H9 (cell line): ENCODE measurements at regions not wholly inside any gene's neighbourhood (a gene's known extent, or its start where the extent isn't known, plus 50 kb on each side); places are given as distances from the start of the nearest gene placed in this dataset.

Experiments
- DNase-seq: peaks from one replicate; pipeline ENCODE4 v3.0.0-alpha.2; 2017
- H2AFZ ChIP-seq: one replicate; pipeline ENCODE4 v1.6.1; 2013; ENCODE audit warnings: mild to moderate bottlenecking, low read length, control low read depth, moderate library complexity
- H2AK5ac ChIP-seq: 2 replicates; pipeline ENCODE4 v1.6.1; 2013; ENCODE audit warnings: low read length, control low read depth, mixed read lengths; ENCODE audit not compliant: insufficient read length
- H2BK120ac ChIP-seq: one replicate; pipeline ENCODE4 v1.6.1; 2013; ENCODE audit warnings: low read depth, mild to moderate bottlenecking, low read length, control low read depth, inconsistent platforms; ENCODE audit not compliant: poor library complexity, severe bottlenecking
- H2BK12ac ChIP-seq: 2 replicates; pipeline ENCODE4 v1.6.1; 2013; ENCODE audit warnings: low read length, control low read depth, mixed read lengths, low read depth; ENCODE audit not compliant: insufficient read length
- H2BK15ac ChIP-seq: 2 replicates; pipeline ENCODE4 v1.6.1; 2013; ENCODE audit warnings: low read depth, low read length, control low read depth
- H2BK20ac ChIP-seq: one replicate; pipeline ENCODE4 v1.6.1; 2013; ENCODE audit warnings: low read depth, mild to moderate bottlenecking, low read length, control low read depth, inconsistent platforms; ENCODE audit not compliant: poor library complexity, severe bottlenecking
- H2BK5ac ChIP-seq: 2 replicates; pipeline ENCODE4 v1.6.1; 2013; ENCODE audit warnings: low read length, control low read depth, mixed read lengths; ENCODE audit not compliant: insufficient read length
- H3K14ac ChIP-seq: 2 replicates; pipeline ENCODE4 v1.6.1; 2013; ENCODE audit warnings: low read length, control low read depth; ENCODE audit not compliant: insufficient read depth
- H3K18ac ChIP-seq: 2 replicates; pipeline ENCODE4 v1.6.1; 2013; ENCODE audit warnings: low read depth, mild to moderate bottlenecking, mixed read lengths, low read length, control low read depth; ENCODE audit not compliant: insufficient read length
- H3K23ac ChIP-seq: 2 replicates; pipeline ENCODE4 v1.6.1; 2013; ENCODE audit warnings: low read length, control low read depth, mixed read lengths, low read depth; ENCODE audit not compliant: insufficient read length
- H3K23me2 ChIP-seq: 2 replicates; pipeline ENCODE4 v1.6.1; 2013; ENCODE audit warnings: low read depth, mild to moderate bottlenecking, mixed read lengths, low read length, control low read depth; ENCODE audit not compliant: insufficient read length, poor library complexity, severe bottlenecking
- H3K27ac ChIP-seq: 2 replicates; pipeline ENCODE4 v1.5.1; 2013; ENCODE audit warnings: low read length, control low read depth, mixed read lengths, low read depth; ENCODE audit not compliant: insufficient read length
- H3K27me3 ChIP-seq: 2 replicates; pipeline ENCODE4 v1.6.1; 2013; ENCODE audit warnings: low read length, control low read depth, inconsistent platforms; ENCODE audit not compliant: insufficient read depth
- H3K4ac ChIP-seq: 2 replicates; pipeline ENCODE4 v1.6.1; 2013; ENCODE audit warnings: low read depth, mild to moderate bottlenecking, control low read depth, inconsistent platforms, low read length, moderate library complexity
- H3K4me1 ChIP-seq: 2 replicates; pipeline ENCODE4 v1.6.1; 2013; ENCODE audit warnings: low read length, control low read depth, inconsistent platforms; ENCODE audit not compliant: insufficient read depth
- H3K4me2 ChIP-seq: 2 replicates; pipeline ENCODE4 v1.6.1; 2013; ENCODE audit warnings: low read length, control low read depth, mixed read lengths; ENCODE audit not compliant: insufficient read length, insufficient read depth
- H3K56ac ChIP-seq: 2 replicates; pipeline ENCODE4 v1.6.1; 2013; ENCODE audit warnings: low read depth, mild to moderate bottlenecking, mixed read lengths, low read length, control low read depth; ENCODE audit not compliant: insufficient read length
- H3K79me1 ChIP-seq: 2 replicates; pipeline ENCODE4 v1.6.1; 2013; ENCODE audit warnings: low read depth, mild to moderate bottlenecking, moderate library complexity, low read length, control low read depth, inconsistent platforms; ENCODE audit not compliant: insufficient read depth, poor library complexity, severe bottlenecking
- H3K79me2 ChIP-seq: 2 replicates; pipeline ENCODE4 v1.6.1; 2013; ENCODE audit warnings: low read length, control low read depth, inconsistent platforms; ENCODE audit not compliant: insufficient read depth
- H3K9ac ChIP-seq: 2 replicates; pipeline ENCODE4 v1.6.1; 2013; ENCODE audit warnings: low read length, control low read depth, mixed read lengths; ENCODE audit not compliant: insufficient read length; ENCODE audit errors: extremely low read depth
- H3K9me3 ChIP-seq: one replicate; pipeline ENCODE4 v1.6.1; 2013; ENCODE audit warnings: low read depth, low read length, inconsistent platforms; ENCODE audit not compliant: control insufficient read depth
- H3T11ph ChIP-seq: one replicate; pipeline ENCODE4 v1.6.1; 2013; ENCODE audit warnings: mild to moderate bottlenecking, low read length, control low read depth, inconsistent platforms
- H4K20me1 ChIP-seq: one replicate; pipeline ENCODE4 v1.6.1; 2013; ENCODE audit not compliant: control insufficient read depth, insufficient read length, insufficient read depth
- H4K5ac ChIP-seq: 2 replicates; pipeline ENCODE4 v1.6.1; 2013; ENCODE audit warnings: low read depth, mild to moderate bottlenecking, mixed read lengths, low read length, control low read depth; ENCODE audit not compliant: insufficient read length
- H4K8ac ChIP-seq: replicated peaks from 2 replicates; pipeline ENCODE4 v1.6.1; 2013; ENCODE audit warnings: low read length, control low read depth, mixed read lengths, low read depth; ENCODE audit not compliant: insufficient read length
- H4K91ac ChIP-seq: 2 replicates; pipeline ENCODE4 v1.6.1; 2013; ENCODE audit warnings: low read depth, mild to moderate bottlenecking, moderate library complexity, mixed read lengths, low read length, control low read depth; ENCODE audit not compliant: insufficient read length
- H3K27ac Mint-ChIP-seq, 3 experiments: 2 replicates in 2 of 3; 3 replicates in 1 of 3; pipeline ENCODE4 v1.8.0; 2020 to 2021; ENCODE audit warnings: mixed read lengths in 3 of 3, mild to moderate bottlenecking in 1 of 3, moderate library complexity in 1 of 3
- H3K27me3 Mint-ChIP-seq: 2 replicates; pipeline ENCODE4 v1.8.0; 2021; ENCODE audit warnings: low read depth, mild to moderate bottlenecking, moderate library complexity, mixed read lengths
- H3K36me3 Mint-ChIP-seq, 3 experiments: 2 replicates in 2 of 3; 3 replicates in 1 of 3; pipeline ENCODE4 v1.8.0; 2020 to 2021; ENCODE audit warnings: low read depth in 3 of 3, mixed read lengths in 3 of 3; ENCODE audit not compliant: insufficient read depth in 1 of 3
- H3K4me1 Mint-ChIP-seq, 2 experiments: 2 replicates each; pipeline ENCODE4 v1.8.0; 2020; ENCODE audit warnings: mixed read lengths in 2 of 2
- H3K4me3 Mint-ChIP-seq, 2 experiments: 2 replicates in 1 of 2; 3 replicates in 1 of 2; pipeline ENCODE4 v1.8.0; 2020 to 2021; ENCODE audit warnings: mild to moderate bottlenecking in 2 of 2, mixed read lengths in 2 of 2, moderate library complexity in 1 of 2
- H3K9me3 Mint-ChIP-seq, 2 experiments: 2 replicates in 1 of 2; 3 replicates in 1 of 2; pipeline ENCODE4 v1.8.0; 2020; ENCODE audit warnings: mild to moderate bottlenecking in 2 of 2, mixed read lengths in 2 of 2, moderate library complexity in 1 of 2
- WGBS: extraction: QIAGEN DNeasy Blood & Tissue Kit; methylation state at CpG from one replicate; pipeline ENCODE4 v1.1.7; 2013; ENCODE audit warnings: missing lambda C conversion rate, low lambda C conversion rate, mixed read lengths; ENCODE audit not compliant: insufficient read length; ENCODE audit errors: extremely low coverage; 5-methylcytosine and 5-hydroxymethylcytosine counted together
- TF ChIP-seq, protein P1 (sequence below): fragments of 200-600 bp; sonication (generic); conservative IDR thresholded peaks from 3 replicates; pipeline ENCODE4 v1.8.0; 2021; ENCODE audit warnings: antibody characterized with exemption, mild to moderate bottlenecking

DNA sequence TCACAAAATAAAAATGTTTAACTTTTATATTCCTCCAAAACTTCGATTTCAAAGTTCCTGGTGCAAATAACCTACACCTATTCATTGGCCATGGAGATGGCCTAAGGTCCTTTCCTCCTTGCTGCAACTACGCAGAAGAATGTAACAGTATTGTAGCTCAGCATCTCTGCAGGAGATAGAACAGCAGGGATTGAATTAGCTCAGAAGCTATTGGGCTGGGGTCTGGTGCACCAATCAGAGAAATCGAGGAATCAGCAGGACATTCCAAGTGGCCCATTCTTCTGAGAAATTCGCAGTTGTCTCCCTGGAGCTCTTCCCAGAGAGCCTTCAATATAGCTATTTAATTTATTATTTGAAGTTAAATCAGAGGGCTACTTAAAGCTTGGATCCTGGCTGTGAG lies 560.6 kb downstream of the GATA3 start:
- H3K23me2 ChIP-seq, result no peaks in the 10 kb centered on the region
- no peak overlapping the region for H2AFZ ChIP-seq
- Mint-ChIP-seq H3K4me1 (peaks cover 0 to 4% of the 10 kb centered on the region in 2 experiments; a peak in 1 of 4 replicates), H3K27ac (no peak overlapping the region), H3K4me3 (no peak overlapping the region), H3K27me3 (no peaks in the 10 kb centered on the region; the same call in 1 of the 2 replicates), H3K9me3 (peaks cover 12 to 16% of the 10 kb centered on the region in 2 experiments), H3K36me3 (peaks cover 2 to 13% (median 5%) of the 10 kb centered on the region in 3 experiments; a peak in 5 of 7 replicates)
- H4K5ac ChIP-seq, result no peak overlapping the region
- no peak overlapping the region for H3K14ac ChIP-seq
- no peak overlapping the region for H3K9ac ChIP-seq
- no peaks in the 10 kb centered on the region for H3K9me3 ChIP-seq
- no peaks in the 10 kb centered on the region for H3K79me1 ChIP-seq
- H3K27me3 ChIP-seq, result no peaks in the 10 kb centered on the region
- H3K79me2 ChIP-seq, result no peaks in the 10 kb centered on the region
- no peak overlapping the region for H3K18ac ChIP-seq
- no peaks in the 10 kb centered on the region for H4K20me1 ChIP-seq
- DNase-seq, result no peak
- no peak overlapping the region for H3T11ph ChIP-seq
- no peak overlapping the region for H3K4ac ChIP-seq
- no peak overlapping the region for H3K56ac ChIP-seq
- H2BK15ac ChIP-seq, result no peak overlapping the region
- no peak overlapping the region for H3K27ac ChIP-seq
- no peak overlapping the region for H3K23ac ChIP-seq
- H2BK20ac ChIP-seq, result no peak overlapping the region
- no CpG with 5 or more reads among the region's 4 CpGs for WGBS
- H3K4me2 ChIP-seq, result no peak overlapping the region
- H2AK5ac ChIP-seq, result no peak overlapping the region
- H2BK120ac ChIP-seq, result no peak overlapping the region
- H2BK5ac ChIP-seq, result no peak overlapping the region
- no peak overlapping the region for H4K91ac ChIP-seq
- no peak overlapping the region for H4K8ac ChIP-seq
- no peak overlapping the region for H2BK12ac ChIP-seq
- no peaks in the 10 kb centered on the region for H3K4me1 ChIP-seq
- TF ChIP-seq, protein P1, sequence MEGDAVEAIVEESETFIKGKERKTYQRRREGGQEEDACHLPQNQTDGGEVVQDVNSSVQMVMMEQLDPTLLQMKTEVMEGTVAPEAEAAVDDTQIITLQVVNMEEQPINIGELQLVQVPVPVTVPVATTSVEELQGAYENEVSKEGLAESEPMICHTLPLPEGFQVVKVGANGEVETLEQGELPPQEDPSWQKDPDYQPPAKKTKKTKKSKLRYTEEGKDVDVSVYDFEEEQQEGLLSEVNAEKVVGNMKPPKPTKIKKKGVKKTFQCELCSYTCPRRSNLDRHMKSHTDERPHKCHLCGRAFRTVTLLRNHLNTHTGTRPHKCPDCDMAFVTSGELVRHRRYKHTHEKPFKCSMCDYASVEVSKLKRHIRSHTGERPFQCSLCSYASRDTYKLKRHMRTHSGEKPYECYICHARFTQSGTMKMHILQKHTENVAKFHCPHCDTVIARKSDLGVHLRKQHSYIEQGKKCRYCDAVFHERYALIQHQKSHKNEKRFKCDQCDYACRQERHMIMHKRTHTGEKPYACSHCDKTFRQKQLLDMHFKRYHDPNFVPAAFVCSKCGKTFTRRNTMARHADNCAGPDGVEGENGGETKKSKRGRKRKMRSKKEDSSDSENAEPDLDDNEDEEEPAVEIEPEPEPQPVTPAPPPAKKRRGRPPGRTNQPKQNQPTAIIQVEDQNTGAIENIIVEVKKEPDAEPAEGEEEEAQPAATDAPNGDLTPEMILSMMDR, result no peak
